Fibroblast of the conjunctiva (primary cell): ENCODE measurements at regions not wholly inside any gene's neighbourhood (a gene's known extent, or its start where the extent isn't known, plus 50 kb on each side); places are given as distances from the start of the nearest gene placed in this dataset.
"Not testable (repeated sequence)": the region's sequence is repeated elsewhere in the genome, so short reads cannot be mapped to it uniquely, and the experiment has no call there.

Experiments used
- DNase-seq: peaks from one replicate; pipeline ENCODE4 v3.0.0-alpha.2; 2010; ENCODE audit warnings: low read depth

DNA sequence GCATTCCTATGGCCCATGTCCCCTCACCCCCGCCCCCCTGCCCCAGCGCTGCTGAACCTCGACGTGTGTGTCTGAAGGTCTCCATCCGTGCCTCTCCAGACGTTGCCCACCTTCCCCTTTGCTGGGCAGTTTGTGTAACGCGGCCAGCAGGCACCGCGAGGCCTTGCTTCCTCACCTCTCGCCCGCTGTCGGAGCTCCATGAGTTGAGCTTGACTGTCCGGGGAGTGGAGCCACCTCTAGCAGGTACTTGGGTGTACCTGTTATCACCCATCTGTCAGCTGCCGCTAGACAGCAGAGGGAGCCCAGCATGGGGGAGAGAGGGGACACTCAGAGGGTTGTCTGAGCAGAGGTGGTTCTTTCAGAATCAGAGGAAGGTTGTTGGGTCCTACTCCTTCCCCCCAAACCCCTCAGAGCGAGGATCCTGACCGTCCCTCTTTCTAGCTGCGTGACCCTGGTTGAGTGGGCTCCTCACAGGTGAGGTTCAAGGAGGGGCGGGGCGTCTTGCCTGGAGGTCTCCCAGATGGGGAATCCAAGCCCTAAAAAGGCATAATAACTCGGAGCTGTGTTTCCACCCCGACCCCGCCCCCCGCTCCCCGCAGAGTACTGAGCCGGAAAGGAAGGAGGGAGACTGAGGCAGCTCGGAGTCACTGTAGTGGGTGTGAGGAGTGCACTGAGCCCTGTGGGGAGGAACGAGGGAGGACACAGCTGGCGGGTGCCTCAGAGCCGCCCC lies 184.7 kb downstream of the C9orf50 start:
- DNase-seq = no peak

DNA sequence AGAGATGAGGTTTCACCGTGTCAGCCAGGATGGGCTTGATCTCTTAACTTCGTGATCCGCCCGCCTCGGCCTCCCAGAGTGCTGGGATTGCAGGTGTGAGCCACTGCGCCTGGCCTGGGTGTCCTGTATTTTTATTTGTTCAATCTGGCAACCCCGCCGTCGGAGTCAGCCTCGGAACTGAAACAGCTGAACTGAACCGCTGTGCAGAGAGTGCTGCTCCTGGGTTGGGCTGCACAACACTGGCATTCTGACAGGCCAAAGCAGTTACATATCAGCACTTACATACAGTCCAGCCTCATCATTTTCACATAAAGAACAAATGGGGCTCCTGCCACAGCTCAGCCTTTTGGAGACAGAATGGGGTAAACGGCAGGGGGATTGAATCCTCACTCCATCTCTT lies 185.6 kb downstream of the C9orf50 start:
- DNase-seq = no peak

DNA sequence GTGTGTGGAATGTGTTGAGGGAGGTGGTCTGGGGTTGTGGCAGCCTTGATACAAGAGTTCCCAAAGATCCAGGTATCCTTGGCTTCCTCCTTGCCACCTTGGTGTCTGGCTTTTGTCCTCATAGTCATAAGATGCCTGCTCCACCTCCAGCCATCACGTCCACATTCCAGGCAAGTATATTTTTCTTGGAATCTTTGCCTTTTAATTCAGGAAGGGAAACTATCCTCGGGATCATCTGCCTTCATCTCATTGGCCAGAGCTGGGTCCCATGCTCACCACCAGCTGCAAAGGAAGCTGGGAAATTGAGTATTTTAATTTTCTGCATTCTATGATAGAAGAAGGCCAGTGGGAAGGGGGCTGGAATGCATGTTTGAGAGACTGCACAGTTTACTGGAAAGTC lies 186.7 kb downstream of the C9orf50 start:
- DNase-seq = no peak

DNA sequence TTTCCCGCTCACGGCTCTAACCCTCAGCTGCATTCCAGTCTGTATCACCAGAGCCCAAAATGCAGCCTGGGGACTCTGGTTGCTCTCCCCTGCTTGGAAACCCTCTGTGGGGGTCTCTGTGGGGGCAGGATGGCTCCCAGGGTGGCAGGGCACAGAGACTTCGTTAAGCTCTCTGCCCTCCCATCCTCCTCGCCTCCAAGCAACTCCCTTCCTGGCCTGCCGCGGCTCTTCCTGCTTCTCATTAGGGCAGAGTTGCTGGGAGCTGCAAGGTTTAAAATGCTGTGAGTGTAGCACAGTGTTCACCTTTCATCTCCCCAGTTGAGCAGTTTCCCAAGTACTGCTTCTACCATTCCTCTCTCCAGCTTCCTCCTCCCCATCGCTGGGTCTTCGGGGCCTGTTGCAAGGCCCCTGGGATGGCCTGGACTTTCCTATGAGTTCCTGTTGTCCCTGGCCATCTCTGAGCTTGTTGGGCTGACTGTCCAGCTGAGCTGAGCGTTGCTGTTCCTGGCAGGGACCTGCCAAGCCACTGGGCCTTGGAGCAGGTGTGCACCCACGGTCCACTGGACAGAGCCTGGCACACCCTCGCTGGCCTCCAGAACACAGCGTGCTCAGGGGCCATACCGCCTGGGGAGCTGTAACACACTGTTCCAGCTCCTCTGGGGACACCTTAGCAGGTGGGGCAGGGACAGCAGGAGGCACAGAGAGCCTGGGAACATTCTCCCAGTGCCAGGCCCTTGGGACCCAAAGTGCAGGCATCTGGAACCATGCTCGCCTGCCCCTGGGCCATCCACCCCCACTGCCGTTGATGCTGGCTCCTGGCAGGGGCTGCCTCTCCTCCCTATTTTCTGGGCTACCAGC lies 188.4 kb downstream of the C9orf50 start:
- DNase-seq = no peak

DNA sequence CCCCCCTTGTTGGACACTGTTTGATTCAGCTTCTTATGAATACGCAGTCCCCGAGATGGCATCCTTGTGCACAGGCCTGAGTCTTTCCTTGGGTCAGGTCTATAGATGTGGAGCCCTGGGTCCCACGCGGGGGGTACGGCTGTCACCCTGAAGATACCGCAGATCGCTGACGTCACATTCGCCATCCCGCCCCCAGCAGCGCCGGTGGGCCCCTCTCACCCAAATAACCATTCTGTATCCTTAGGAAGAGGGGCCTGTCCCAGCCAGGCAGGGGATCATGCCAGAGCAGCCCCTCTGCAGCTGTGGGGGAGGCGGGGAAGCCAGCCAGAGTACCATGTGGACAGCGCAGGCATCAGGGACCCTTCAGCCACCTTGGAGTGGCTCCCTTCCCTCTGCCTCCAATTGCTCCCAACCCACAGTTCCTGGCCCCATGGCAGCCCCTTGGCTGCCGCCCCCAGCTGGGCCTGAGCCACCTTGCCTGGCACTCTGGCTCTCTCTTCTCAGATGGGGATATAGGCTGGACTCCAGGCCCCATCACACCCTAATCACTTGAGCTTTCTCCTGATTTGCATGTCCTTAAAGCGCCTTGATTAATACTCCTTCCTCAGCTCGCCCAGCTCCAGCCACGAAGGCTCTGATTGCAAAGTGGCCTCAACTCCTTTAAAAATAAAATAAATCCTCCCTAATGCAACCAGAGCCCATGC lies 189.8 kb downstream of the C9orf50 start:
- DNase-seq = no peak

DNA sequence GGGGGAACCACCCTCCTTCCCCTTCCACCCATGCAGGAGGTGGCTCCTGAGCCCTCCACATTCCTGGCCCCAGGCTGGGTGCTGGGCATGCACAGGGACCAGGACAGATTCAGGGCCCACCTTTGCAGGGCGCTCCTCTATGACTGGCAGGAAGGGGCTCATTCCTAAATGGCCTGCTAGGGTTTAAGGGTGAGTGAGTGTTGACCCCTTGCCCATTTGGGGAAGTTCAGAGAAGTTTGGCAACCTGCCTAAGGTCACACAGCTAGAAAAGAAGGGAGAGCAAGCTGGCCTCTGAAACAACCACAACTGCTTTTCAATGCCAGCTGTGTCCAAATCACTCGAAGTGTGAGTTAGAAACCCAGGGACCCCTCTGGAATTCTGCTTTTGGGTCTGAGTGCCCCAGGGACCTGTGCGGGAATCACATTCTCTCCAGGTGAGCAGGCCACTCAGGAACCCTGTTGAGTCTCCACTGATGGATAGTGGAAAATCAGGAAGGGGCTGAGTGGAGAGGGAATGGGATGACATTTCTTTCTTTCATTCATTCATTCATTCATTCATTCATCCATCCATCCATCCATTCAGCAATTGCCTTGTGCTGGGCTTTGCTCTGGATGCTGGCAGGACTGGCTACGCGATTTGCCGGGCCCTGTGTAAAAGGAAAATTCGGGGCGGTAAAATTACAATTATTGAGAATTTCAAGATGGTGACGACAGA lies 191.9 kb downstream of the C9orf50 start:
- DNase-seq = no peak

DNA sequence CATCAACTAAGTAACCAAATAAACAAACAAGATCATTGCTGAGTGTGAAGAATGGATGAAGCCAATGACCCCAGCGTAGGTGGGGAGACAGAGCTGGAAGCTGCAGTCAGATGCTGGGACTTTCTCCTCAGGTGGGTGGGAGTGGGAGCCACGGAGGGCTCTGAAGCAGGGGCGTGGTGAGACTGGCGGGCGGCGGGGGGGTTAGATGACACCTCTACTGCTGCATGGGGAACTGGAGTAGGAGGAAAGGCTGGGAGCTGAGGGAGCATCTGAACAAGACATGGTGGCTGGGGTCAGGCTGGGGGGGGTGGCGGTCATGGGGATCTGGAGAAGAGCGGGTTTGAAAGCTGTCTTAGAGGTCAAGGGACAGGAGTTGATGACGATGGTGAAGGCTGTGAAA lies 193.8 kb downstream of the C9orf50 start:
- DNase-seq = no peak

DNA sequence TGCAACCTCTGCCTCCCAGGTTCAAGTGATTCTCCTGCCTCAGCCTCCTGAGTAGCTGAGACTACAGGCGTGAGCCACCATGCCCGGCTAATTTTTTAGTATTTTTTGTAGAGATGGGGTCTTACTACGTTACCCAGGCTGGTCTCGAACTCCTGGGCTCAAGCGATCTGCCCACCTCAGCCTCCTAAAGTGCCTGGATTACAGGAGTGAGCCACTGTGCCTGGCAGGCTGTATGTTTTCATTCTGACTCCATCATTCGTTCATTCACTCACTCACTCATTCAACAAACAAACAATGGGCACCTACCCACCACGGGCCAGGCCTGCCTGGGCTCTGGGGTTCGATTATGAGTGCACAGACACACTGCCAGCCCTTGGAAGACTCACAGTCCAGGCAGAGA lies 197.1 kb downstream of the C9orf50 start:
- not testable (repeated sequence) for DNase-seq

DNA sequence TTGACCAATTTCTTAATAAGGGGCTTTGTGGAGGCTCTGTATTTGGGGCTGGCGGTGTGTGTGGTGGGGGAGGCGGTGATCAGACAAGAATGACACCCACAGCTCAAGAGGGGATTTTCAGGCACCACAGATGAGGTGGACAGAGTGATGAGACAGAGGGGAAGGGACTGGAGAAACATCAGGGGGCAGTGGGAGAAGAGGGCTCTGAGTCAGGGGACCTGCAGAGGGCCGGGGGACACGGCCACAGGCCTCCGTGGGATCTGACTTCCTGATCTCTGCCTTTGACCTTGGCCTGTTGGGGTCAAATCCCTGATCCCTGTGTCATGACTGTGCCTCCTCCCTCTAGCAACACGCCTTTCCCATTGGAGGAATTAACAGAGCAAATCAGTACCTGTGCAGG lies 197.7 kb downstream of the C9orf50 start:
- no peak for DNase-seq

DNA sequence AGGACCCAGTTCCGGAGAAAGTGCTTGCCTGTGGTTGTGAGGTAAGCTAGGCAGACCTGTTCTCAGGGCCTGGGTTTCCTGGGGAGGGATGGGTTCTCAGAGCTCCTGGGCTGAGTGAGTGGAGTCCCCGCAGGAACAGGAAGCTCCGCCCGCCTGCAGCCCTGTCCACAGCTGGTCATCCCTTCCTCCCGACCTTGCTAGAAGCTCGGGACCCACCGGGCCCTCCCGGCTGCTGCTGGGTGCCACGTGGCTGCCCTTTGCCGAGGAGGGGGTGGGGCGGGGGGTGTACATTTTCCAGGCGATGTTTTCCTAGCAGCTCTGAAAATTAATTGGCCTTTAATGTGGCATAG lies 198.1 kb downstream of the C9orf50 start:
- DNase-seq = no peak

DNA sequence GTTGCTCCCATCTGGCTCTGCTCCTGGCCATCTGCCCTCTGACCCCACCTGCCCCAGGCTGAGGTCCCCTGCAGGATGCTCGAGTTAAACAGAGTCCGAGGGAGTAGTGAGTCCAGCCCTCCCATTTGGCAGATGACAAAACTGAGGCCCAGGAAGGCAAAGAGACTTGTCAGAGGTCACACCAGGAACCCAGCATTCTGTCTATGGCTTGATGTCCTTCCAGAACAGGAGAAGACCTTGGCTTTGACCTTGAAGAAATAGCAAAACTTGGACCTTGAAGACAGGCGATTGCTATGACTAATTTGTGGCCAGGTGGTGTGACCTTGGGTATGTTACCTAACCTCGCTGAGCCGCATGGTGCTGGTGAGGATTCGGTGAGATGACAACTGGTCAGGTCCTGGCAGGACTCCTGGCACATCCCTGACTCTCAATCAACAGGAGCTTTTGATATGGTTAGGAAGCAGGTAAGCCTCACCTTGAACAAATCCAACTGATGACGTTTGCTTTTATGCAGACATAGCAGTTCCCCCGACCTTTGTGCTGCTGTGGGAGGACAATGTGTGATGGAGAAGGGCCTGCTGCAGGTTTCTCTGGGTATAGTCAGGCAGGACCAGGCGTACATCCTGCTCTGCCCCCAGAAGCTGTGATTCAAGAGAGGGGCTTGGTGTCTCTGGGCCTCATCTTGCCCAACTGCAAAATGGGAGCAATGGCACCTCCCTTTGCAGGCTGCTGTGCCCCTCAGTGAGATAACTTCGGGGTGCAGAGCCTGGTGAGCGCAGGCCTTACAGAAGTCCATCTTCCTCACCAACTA lies 198.7 kb downstream of the C9orf50 start:
- DNase-seq = no peak

DNA sequence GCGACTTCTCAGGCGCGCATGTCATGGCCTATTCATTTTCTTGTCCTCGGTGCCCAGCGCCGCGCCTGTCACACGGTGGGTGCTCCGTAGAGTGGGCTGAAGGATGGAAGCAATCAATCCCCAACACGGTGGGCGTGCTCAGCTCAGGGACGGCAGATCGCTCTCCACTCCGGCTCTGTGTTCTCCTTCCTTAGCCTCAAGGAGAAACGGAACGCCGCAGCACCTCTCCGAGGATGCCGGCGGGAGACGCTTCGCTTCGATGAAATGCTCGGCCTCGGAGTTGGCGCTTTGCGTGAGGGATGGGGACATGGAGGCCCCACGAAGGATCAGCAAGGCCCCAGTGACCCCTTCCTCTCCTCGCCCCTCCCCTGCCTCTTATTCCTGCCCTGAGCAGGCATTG lies 199.5 kb downstream of the C9orf50 start:
- DNase-seq = no peak

DNA sequence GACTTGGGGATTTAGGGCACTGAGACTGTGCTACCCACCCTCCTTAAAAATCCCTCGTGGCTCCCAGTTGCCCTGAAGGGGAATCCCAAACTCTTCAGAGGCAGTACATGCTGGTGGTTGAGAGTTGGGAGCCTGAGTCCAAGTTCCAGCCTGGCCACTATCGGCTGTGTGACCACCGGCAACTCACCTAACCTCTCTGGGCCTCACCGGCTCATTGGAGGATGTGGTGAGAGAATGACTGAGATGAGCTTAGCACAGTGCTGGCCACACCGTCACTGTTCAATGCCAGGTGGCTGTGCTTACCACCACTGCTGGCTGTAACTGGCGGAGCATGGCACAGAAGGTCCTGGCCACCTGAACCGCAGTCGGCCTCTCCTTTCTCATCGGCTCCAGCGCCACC lies 200.2 kb downstream of the C9orf50 start:
- no peak for DNase-seq

DNA sequence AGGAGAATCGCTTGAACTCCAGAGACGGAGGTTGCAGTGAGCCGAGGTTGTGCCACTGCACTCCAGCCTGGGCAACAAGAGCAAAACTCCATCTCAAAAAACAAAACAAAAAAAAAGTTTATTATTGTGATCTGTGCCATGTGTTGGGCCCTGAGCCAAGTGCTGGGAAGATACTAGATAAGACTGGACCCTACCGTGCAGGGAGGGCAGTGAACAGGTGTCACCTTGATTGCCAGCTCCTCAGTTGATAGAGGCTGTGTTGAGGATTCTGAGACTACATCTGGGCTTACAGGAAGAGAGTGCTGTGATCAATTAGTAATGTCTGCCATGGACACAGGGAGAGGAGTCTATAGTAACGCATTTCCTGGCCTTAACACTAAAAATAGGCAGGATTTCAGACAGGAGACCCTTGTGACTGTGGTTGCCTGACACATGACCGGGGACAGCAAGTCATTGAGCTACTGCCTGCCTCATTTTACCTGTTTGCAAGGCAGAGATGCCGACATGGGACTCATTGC lies 201.5 kb downstream of the C9orf50 start:
- no peak for DNase-seq

DNA sequence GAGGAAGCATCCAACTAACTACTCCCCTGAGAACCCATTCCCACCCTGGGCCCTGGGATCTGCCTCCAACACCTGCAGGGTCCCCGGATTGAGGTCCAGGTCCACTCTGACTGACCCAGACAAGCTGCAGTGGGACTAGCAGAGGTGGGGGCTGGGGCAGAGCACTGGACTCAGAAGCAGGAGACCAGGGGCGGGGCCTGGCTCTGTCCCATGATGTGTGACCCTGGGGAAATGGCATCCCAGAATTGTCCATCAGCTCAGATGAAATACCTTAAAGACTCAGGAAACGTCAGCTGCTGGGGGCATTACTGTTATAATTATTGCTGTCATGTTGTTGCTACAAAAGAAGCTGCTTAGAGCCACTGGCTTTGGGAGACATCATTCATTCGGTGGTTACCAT lies 202.4 kb downstream of the C9orf50 start:
- no peak for DNase-seq

DNA sequence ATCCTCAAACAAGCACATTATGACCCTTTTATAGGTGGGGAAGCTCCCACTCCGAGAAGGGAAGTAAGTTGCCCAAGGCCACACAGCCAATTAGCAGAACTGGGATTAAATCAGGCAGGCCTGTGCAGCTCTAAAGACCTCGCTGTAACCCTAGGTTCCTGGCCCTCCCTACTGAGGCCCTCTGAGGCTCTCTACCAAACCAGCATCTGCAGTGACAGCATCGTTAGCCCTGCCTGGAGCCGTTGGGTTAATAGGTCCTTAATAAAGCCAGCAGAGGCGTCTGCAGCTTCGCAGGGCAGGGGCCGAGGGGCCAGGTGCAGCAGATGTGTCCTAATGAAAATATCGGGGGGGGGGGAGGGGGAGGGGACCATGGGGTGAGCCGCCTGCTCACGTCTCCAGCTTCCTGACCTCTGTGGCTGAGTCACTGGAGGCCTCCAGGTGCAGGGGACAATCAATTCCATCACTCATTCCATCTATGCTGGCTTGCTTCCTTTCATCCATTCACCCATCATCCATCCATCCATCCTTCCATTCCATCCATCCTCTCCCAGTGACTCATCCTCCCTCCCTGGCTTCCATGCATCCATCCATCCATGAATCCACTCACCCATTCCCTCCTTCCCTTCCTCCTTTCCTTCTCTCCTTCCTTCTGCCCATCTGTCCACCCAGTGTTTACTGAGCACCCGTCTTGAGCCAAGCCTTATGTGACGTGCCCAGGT lies 203.9 kb downstream of the C9orf50 start:
- DNase-seq = no peak

DNA sequence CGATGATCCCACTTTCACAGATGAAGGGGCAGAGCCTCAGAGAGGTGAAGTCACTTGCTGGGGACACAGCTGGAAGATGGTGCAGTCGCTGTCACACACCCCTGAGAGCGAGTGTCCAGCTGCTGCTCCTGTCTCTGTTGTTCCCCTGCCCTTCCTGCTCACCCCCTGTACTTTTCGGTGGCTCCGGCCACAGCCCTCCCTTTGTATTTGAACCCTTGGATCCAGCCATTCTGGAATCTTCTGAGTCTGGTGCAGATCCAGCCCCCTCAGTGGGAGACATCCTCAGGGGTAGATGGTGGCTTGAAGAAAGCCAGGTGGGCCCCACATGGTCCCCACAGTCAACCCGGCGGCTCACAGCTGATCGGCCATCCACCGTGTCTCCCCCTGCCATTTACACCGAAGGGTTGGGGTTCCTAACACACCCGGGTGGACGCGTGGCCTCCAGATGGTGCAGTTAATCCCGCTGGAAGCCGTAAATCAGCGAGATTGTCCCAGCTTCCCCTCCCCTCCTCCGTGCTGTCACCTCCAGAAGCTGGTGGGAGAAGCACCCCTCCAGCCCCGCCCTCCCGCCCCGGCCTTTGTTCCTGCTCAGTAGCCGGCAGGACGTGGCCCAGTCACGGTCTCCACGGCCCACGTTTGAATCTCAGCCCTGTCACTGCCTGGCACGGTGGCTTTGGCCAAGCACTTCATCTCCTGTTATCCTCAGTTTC lies 204.8 kb downstream of the C9orf50 start:
- DNase-seq = no peak

DNA sequence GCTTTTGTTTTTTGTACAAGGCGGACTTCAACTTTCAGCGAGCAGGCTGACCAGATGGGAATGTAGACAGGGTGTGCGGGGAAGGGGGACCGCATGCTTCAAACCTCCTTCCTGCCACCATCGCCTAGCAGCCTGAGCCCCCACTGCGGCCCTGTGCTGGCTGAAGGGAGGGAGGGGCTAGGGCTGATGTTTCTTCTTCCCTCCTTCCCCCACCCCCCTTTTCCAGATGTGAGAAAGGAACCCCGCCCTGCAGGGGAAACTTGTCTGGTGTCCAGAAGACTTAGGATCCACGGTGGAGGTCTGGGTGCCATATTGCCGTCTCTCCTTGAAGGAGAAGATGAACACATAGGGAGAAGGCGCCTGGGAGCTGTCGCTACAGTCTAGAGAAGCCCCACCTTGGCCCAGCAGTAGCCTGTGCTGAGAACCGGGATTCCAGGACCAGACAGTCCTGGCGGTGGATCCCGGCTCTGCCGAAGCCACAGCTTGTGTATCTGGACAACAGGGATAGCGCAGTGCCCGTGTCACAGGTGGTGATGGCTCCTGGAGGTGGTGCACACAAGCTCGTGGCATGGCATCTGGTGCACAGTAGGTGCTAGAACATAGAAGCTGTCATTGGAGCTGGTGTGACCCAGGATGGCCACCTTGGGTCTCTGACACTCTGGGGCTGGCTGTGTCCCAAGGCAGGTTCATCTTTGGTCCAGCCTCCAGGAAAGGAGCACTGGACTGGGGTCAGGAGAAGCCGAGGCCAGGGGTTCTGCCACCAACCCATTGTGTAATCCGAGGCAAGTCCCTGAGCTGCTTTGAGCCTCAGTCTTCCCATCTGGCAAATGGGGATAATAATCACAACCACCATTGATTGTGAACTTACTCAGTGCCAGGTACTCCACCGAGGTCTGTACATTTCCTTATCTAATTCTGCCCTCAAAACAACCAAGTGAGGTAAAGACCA lies 205.6 kb downstream of the C9orf50 start:
- no peak for DNase-seq
